Tibial nerve (tissue), 4 donors: ENCODE measurements at regions not wholly inside any gene's neighbourhood (a gene's known extent, or its start where the extent isn't known, plus 50 kb on each side); places are given as distances from the start of the nearest gene placed in this dataset.

Source experiments
- EP300 ChIP-seq, 2 donors: sonication (generic); formaldehyde crosslinking; IDR thresholded peaks; one replicate each; pipeline ENCODE4 v1.6.1; 2017; ENCODE audit warnings: antibody characterized with exemption in 2 of 2, mild to moderate bottlenecking in 1 of 2
- POLR2A ChIP-seq, 2 donors: fragments of 450-650 bp; IDR thresholded peaks; one replicate each; pipeline ENCODE4 v1.6.1; 2017; ENCODE audit warnings: antibody characterized with exemption in 2 of 2, mild to moderate bottlenecking in 2 of 2, moderate library complexity in 2 of 2
- TF ChIP-seq, protein P1 (sequence below), 5 experiments: fragments of 200-600 bp in 3 of 5; fragments of 450-650 bp in 2 of 5; sonication (generic) in 3 of 5; IDR thresholded peaks; one replicate each; pipeline ENCODE4 v1.5.1; 2016 to 2019; ENCODE audit warnings: antibody characterized with exemption in 5 of 5, mild to moderate bottlenecking in 3 of 5, moderate library complexity in 2 of 5

DNA sequence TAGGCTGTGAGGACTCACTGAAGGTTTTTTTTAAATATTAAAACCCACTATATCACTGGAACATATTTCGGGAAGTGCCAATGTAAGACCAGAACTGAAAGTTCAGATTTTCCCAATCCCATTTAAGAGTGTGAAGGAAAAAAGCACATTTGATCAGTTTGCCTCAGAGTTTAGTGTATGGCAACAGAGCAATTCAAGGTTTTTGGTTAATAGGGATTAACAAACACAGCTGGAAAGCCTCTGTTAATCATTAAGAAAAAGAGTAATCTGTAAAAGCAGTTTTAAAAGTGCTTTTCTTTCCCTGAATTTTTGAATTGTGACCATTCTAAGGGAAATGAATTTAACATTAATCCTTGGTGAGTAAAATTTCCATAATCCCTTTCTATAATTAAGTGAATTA, 60.4 kb downstream of the NPY5R start:
- TF ChIP-seq, protein P1, sequence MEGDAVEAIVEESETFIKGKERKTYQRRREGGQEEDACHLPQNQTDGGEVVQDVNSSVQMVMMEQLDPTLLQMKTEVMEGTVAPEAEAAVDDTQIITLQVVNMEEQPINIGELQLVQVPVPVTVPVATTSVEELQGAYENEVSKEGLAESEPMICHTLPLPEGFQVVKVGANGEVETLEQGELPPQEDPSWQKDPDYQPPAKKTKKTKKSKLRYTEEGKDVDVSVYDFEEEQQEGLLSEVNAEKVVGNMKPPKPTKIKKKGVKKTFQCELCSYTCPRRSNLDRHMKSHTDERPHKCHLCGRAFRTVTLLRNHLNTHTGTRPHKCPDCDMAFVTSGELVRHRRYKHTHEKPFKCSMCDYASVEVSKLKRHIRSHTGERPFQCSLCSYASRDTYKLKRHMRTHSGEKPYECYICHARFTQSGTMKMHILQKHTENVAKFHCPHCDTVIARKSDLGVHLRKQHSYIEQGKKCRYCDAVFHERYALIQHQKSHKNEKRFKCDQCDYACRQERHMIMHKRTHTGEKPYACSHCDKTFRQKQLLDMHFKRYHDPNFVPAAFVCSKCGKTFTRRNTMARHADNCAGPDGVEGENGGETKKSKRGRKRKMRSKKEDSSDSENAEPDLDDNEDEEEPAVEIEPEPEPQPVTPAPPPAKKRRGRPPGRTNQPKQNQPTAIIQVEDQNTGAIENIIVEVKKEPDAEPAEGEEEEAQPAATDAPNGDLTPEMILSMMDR (IDR thresholded peaks at IDR 0.05), result no peak
- TF ChIP-seq POLR2A (IDR thresholded peaks at IDR 0.05) (no peak), EP300 (IDR thresholded peaks at IDR 0.05) (no peak)
